SH-SY5Y (cell line): ENCODE measurements at regions not wholly inside any gene's neighbourhood (a gene's known extent, or its start where the extent isn't known, plus 50 kb on each side); places are given as distances from the start of the nearest gene placed in this dataset.

Source experiments
- GATA2 ChIP-seq: IDR thresholded peaks from 2 replicates; pipeline ENCODE4 v1.6.1; 2011; ENCODE audit warnings: mild to moderate bottlenecking, low read depth, low read length
- GATA3 ChIP-seq: IDR thresholded peaks from 2 replicates; pipeline ENCODE4 v1.6.1; 2011; ENCODE audit warnings: low read depth, mild to moderate bottlenecking, low read length, moderate library complexity

DNA sequence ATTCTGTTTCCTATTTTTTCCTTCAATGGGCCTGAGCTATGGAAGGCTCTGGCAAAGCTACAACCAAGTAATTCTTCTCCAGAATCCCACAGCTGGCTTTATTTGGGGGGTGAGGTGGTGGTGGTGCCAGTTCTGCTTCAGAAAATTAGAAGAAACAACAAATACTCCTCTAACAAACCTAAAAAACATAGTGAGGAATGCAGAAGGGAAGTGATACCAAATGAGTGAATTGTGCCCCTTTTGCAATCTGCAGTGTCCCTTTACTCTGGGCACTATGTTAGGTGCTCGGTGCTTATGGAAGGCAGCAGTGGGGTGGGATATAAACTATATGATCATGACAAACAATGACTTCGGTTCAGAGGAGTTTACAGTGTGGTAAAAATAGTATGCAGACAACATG lies 90.4 kb upstream of the ROPN1 start:
- TF ChIP-seq GATA2 (no peak), GATA3 (no peak)

DNA sequence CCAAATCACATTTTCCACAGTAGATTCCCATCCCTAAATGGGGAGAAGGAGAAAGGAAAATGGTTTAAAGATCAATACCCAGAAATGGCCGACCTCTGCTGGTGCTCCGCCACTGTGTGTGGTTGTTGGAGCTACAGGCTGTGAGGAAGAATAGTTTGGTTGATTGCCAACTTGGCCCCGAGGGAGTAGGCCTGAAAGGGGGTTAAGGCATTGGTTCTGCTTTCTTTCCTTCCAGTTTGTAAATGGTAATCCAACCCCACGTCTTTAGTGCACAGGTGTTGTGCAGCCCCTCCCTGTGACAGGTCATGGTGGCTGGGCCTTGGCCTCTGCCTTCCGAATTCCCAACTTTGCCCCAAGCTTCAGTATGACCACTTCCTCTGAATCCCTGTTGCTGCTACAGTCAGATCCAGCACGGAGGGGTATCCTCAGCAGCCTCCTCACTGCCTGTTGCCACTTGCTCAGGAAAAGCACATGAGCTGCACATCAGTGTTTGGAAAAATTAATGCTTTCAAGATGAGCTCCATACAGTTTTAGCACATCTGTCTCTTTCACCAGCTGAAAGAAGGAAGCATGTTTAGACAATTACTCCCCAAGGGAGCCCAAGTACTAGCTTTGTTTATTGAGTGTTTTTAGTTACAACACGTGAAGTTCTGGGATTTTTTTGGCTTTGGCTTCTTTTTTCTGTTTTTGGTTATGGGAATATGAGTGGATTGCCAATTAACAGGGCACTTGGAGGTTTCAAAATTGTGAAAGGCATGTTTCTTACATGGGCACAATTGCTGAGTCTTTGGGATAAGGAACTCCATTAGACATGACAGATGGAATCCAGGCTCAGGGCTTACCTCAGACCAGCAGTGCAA lies 92.3 kb upstream of the ROPN1 start:
- no peak for TF ChIP-seq GATA3
- TF ChIP-seq GATA2 = no peak

DNA sequence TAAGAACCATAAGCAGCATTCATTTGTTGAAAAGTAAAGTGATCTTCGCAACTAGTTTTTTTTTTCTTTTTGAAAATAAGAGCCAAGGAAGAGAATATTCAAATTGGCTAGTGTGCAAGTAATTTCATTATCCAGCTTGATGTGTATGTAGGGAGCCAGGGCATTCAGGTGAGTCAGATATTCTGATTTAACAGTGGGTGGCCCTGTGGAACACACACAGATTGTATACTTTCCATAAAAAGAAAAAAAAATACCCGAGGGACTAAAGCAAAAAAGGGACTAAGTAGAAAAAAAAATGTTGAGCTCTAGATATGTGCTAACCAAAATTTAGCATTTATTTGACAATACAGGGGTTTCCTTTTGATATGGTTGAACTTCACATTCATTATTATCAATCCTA lies 96.9 kb upstream of the ROPN1 start:
- TF ChIP-seq GATA2 (no peak), GATA3 (no peak)

DNA sequence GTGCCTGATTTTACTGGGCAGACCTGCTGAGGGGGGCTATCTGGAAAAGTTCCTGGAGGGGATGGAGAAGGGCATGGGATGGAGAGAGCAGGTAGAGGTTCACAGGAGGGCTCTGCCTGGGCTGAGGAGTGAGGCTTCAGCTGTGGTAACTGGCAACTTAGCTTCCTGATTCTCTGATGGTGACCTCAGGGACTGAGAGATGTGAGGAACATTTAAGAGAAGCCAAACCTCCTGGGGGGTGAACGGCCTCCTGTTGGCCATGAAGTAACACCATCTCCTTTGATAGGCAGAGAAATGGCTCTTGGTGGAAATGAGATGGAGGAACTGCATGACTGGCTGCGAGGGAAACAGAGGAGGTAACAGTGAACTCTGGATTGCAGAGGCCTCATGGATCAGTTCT lies 97.3 kb upstream of the ROPN1 start:
- TF ChIP-seq GATA3 (no peak), GATA2 (no peak)

DNA sequence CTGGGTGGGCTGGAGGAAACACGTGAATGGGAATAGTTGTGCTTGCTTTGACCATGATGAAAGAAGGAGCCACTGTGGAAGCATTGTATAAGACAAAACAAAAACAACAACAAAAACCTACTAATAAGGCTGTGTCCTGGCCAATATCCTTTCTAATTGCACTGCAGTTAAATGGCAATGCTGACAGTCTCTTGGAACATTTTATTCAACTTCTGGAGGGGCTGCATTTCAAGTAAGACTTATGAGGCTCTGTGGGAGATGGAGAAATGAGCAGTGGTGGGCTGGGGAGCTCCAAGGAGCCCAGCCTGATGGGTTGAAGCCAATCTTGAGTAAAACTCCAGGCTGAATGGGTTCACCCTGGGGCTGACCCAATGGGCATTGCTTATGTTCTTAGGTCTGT lies 99.8 kb upstream of the ROPN1 start:
- TF ChIP-seq GATA2 (no peak), GATA3 (no peak)

DNA sequence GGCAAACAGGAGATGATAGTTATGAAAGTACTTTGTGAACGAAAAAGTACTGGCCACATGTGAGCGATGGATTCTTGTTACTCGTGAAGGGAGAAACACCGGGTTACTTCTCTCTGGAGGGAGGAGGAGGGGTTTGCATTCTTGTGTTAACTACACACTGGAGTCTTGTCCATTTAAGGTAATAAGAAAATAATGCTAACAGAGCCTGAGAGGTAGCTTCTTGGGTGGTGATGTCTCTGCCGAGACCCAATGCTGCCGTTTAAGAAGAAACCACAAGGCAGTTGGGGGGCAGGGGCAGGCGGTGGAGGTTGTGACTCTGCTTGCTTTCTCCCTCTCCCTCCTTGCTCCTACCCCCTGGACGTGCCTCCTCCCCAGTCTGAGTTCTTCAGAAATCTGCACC lies 100.9 kb upstream of the ROPN1 start:
- TF ChIP-seq GATA2 = no peak

DNA sequence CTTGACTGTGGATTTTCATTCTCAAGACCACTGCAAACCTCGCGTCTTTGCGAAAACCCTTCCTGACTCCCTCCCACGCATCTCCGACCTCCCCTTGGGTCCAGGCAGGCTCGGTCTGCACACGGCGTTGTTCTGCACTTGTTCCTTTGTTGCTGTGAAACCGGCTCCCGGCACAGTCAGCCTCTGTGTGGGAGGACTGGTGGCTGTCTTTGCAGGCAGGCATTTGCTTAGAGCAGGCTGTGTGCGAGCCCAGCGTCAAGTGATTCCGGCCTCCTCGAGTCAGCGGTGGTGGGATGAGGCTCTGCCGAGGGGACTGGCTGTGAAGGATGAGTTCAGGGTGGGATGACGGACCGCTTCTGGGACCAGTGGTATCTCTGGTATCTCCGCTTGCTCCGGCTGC lies 102.6 kb upstream of the ROPN1 start:
- TF ChIP-seq GATA3 = no peak
- TF ChIP-seq GATA2 = no peak

DNA sequence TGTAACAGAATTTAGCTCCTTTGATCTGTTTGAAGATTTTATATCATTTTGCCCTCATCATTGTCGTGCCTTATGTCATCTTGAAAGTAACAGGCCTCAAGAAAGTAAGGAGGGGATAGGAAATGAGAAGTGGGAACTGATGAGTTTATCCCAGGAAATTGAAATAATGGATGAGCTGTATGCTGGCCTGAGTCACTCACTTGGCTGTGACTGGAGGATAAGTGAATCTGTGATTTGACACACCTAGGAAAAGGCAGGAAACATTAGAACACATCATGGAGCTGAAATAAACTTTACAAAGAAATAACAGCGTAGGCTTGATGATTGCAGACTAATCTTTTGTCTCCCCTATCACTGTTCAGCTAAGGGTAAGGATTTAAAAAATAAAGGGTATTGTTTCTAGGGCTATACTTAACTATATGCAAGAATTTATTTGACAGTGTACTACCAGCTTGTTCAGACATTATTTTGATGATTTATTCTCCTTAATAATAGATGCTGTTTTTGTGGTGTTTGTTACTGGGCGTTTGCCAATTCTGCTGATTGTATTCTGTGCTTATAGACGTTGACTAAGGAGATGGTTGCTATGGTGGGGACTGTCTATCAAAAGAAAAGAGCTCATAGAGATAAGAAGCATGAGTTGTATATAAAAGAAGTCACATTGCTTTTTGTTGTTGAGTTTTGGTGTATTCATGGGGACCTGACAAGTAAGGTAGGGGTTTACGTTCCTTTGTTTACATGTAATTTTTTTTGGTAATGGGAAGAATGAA lies 105.6 kb upstream of the ROPN1 start:
- TF ChIP-seq GATA3 = no peak
- TF ChIP-seq GATA2 = no peak

DNA sequence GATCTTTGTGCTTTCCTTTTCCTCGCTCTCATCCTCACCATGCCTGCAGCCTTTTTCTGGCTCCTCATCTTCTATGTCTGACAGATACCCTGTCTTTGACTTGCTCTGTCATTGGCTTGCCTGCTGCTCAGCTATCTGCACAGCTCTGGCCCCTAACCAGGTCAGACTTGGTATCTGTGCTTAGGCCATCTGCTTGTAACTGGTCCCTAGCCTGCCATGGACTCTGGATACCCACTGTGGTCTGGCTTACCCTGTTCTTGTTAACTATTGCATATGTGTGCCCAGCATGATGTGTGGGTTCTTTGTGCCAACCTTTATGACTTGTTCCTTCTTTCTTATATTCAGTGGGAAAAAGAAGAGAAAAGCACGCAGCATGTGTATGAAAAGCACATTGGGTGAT lies 109.7 kb upstream of the ROPN1 start:
- TF ChIP-seq GATA2 (no peak), GATA3 (no peak)

DNA sequence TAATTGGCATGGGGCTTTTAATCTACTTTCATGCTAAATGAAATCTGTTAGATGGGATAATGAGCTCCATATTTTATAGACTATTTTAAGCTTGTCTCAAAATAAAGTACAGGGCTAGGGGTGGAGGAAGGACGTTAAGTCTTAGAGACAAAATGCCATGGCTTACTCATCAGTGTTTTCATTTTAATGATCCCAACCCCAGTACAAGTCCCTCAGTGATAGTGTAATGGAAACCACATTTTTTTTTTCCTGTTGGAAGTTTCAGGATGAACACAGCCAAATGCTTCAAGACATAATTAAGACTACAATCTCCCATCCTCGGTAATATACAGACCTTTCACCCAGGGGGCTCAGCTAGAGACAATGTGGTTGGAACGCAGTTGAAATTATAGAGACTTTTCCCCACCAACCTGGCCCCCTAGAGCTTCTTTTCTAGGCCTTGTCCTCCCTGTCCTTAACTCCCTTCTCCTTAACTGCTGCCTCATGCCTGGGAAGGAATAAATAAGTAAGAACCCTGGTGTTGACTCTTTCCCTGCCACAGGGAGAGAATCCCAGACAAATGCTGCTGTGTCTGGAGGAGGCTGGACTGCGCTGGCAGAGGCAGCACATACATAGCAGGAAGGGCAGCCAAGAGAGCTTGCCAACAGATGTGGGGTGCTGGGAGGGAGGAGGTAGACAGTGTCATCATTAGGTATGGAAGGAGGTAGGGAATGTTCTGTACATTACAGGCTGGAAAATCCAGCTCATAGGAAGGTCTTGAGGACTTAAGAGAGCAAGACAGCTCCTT lies 115.4 kb upstream of the ROPN1 start:
- TF ChIP-seq GATA3 (no peak), GATA2 (no peak)

DNA sequence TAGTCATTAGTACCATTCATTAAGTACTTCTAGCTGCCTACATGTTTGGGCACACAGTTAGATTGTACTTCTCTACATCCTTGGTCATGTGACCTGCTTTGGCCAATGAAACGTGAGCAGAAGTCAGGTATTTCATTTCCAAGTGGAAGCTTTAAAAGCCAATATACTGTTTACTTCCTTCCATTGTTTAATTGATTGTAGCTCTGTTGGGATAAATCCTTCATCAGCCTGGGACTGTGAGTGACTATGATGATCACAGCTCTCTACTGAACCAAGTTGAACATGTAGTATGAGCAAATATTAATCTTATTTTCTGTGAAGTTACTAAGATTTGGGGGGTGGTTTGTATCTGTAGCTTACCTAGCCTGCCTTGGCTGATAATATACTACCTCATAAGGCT lies 116.5 kb upstream of the ROPN1 start:
- TF ChIP-seq GATA2 (no peak), GATA3 (no peak)

DNA sequence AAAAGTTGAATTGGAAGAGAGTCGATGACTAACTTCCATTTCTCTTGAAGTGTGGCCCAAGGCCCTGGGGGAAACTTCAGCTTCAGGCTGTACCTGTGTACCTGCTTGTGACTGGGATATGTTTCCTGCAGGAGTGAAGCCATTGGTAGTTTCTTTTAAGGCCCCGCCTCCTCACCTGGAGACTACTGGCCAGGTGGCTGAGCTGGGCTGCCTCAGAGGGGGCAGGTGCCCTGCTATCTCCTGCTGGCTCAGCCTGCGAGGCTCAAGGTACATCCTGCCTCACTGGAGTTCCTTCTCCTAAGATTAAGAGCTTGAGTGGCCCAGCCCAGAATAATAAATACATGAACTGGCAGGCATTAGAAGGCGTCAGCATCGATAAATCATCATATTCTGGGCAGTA lies 121.6 kb upstream of the ROPN1 start:
- TF ChIP-seq GATA3 = no peak
- no peak for TF ChIP-seq GATA2

DNA sequence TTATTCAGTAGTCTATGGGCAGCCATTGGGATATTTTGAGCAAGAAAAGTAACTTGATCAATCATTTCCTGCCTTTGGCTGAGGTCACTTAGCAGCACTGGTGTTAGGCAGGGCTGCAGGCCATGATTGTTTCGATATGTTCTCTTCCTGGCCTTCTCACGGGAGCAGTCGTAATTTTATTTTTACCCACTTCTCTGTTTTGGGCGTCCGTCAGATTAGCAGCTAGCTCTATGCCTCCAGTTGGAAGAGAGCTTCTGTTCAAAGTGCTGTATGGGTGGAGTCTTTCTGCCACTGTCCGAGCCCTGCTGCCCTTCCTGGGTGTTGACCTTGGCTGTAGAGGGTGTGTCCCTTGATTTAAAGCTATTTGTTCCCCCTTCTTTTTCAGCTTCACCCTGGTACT lies 123.4 kb upstream of the ROPN1 start:
- no peak for TF ChIP-seq GATA2
- TF ChIP-seq GATA3 = no peak

DNA sequence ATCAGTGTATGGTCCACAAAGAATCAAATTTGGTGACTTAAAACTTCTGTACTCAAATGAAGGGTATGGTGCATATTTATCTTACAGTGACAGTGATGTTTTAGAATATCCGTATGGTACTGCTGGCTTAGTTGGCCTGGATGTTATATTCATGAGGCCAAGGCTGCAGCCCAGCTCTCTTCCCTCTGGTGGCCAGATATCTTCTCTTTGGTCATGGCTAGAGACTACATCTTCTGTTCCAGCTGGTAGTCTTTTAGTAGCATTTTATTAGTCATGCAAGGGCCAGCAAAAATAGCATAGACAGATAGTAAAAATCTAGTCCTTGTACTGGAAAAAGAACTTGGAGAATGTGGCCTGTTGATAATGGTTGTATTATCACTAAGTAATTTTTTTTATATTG lies 124.0 kb upstream of the ROPN1 start:
- TF ChIP-seq GATA2 = no peak
- TF ChIP-seq GATA3 = no peak

DNA sequence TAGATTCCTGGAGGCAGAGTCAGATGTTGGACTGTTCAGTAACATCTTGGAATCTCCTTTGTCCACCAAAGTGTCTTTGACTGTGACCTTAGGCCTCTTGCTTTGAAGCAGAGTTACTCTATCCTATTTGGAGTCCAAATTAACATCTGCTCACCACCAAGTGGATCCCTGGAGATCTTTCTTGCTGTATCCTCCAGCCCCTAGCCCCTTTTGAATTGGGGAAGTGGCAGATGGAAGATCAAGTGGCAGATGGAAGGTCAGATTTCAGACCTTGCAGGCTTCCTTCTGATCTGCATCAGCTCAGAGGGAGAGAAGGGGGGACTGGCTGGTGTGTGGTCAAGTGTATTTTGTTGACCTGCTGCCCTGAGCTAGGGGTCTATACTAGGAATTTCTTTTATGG lies 125.0 kb upstream of the ROPN1 start:
- no peak for TF ChIP-seq GATA3
- no peak for TF ChIP-seq GATA2
